ENCODE measurements at regions not wholly inside any gene's neighbourhood (a gene's known extent, or its start where the extent isn't known, plus 50 kb on each side); places are given as distances from the start of the nearest gene placed in this dataset.

DNA sequence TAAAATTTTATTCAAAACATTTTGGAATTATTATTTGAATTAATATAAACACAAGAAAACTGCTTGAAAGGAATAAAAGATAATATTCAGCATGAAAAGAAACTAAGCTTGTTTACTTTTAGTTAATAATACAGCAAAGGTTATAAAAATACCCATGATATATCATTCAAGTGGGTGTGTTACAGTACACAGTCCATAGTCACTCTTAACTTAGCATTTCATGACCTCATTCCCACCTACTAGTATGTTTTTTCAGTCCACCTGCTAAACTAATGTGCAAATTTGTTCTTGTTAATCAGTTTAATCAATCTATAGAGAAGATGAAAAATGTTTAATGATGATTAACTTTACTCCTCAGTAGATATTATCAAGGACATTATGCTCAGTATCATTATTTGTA lies 841.4 kb upstream of the EPHA7 start:
- TF ChIP-seq, protein P1, sequence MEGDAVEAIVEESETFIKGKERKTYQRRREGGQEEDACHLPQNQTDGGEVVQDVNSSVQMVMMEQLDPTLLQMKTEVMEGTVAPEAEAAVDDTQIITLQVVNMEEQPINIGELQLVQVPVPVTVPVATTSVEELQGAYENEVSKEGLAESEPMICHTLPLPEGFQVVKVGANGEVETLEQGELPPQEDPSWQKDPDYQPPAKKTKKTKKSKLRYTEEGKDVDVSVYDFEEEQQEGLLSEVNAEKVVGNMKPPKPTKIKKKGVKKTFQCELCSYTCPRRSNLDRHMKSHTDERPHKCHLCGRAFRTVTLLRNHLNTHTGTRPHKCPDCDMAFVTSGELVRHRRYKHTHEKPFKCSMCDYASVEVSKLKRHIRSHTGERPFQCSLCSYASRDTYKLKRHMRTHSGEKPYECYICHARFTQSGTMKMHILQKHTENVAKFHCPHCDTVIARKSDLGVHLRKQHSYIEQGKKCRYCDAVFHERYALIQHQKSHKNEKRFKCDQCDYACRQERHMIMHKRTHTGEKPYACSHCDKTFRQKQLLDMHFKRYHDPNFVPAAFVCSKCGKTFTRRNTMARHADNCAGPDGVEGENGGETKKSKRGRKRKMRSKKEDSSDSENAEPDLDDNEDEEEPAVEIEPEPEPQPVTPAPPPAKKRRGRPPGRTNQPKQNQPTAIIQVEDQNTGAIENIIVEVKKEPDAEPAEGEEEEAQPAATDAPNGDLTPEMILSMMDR (IDR thresholded peaks at IDR 0.05), result no peak
- TF ChIP-seq POLR2A (IDR thresholded peaks at IDR 0.05), result no peak
